ENCODE measurements at regions not wholly inside any gene's neighbourhood (a gene's known extent, or its start where the extent isn't known, plus 50 kb on each side); places are given as distances from the start of the nearest gene placed in this dataset.

DNA sequence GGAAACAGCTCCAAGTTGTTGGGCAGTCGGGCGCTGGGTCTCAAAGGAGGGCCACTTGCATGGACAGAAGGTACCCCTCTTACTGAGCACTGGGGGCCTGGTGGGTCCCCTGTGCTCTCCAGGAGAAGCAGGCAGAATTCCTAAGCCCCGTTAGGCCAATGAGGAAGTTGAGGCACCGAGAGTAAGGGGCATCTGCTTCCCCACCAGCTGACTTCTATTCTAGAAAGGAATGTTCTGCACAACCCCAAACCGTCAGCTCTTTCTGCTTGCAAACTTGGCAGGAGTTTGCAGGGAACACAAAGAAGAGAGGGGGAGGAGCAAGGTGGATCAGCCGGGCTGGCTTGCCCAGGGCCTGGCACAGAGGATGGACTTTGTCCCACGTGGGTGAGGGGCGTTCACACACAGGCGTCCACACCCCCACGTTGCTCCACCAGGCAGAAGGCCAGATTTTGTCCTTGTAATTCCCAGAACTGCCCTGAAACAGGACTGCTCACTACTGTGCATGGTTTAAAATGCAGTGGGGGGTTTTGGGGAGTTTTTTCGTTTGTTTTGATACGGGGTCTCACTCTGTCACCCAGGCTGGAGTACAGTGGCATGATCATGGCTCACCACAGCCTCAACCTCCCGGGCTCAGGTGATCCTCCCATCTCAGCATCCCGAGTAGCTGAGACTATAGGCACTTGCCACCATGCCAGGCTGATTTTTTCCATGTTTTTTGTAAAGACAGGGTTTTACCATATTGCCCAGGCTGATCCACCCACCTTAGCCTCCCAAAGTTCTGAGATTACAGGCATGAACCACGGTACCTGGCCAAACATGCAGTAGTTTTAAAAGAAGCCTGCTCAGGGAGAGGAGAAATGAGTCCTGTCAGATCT, 93.3 kb downstream of the SNX5 start:
- ChIA-PET POLR2A (interaction anchor here (0.5 to 2.0 kb wide), 2 partner anchors 193 to 209 kb away, joined by 5 to 6 read pairs; partner anchors contain the start of gene RRBP1), CTCF (interaction anchor here (0.9 to 2.6 kb wide), 5 partner anchors 9 to 194 kb away, joined by 3 to 12 read pairs (median 5); partner anchors contain the start of gene RRBP1)
- H3K9me3 ChIP-seq, result no peaks in the 10 kb centered on the region
- TF ChIP-seq, protein P1, sequence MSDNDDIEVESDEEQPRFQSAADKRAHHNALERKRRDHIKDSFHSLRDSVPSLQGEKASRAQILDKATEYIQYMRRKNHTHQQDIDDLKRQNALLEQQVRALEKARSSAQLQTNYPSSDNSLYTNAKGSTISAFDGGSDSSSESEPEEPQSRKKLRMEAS (IDR thresholded peaks at IDR 0.05), result no peak
- TF ChIP-seq, protein P2, sequence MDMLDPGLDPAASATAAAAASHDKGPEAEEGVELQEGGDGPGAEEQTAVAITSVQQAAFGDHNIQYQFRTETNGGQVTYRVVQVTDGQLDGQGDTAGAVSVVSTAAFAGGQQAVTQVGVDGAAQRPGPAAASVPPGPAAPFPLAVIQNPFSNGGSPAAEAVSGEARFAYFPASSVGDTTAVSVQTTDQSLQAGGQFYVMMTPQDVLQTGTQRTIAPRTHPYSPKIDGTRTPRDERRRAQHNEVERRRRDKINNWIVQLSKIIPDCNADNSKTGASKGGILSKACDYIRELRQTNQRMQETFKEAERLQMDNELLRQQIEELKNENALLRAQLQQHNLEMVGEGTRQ (IDR thresholded peaks at IDR 0.05), result 0 out of 2 replicates have a peak, but pooled peaks have one; percentile 32
- H3K4me3 ChIP-seq, result no peak overlapping the region
- ATAC-seq (peak; percentile 57 to 75; a peak in 4 of 6 replicates), DNase-seq (ENCODE audit: low read depth in 1 of 2, low spot score in 1 of 2) (peak in 1 of 2 experiments; percentile 69), FAIRE-seq (no peak)
- peak overlapping the region; percentile 57 to 65 for H3K27ac ChIP-seq
- WGBS (ENCODE audit: missing lambda C conversion rate), result 29% methylated on average over 15 of the region's 15 CpGs
- peaks cover 29% of the 10 kb centered on the region for H3K4me1 ChIP-seq
- H3K4me2 ChIP-seq, result peak overlapping the region; percentile 66

DNA sequence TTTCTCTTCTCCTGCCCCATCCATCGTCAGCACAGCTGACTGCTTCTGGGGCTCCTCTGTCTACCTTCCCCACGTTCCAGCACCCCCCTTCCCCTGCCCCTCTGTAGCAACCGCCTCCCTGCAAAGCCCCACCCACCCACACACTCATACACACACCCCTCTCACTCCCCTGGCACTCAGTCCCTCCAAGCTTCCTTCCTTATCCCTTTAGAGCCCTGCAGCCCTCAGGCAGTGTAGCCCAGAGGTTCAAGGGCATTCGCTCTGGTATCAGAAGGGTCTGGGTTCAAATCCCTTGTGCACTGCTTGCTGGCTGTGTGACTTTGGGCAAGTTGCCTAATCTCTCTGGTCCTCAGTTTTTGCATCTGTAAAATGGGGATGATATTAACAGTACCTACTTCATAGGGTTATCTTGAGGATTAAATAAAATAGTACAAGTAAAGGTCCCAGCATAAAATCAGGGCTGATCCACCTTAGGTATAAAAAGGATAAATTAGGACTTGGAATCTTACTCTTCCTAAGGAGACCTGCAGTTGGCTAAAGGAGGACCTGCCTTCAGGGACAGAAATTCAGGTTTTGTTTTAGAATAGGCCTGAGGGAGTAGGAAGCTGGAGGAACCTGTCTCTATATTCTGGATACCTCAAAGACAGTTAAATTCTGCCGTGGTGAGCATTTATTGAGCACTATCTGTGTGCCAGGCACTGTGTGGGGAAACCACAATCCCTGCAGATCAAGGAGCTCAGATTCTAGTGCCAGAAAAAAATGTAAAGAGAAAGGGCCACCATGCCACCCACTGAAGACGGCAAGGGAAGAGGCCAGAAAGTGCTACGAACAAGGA, 94.1 kb downstream of the SNX5 start:
- H3K4me3 ChIP-seq, result no peak overlapping the region
- DNase-seq (ENCODE audit: low read depth in 1 of 2, low spot score in 1 of 2) (no peak), ATAC-seq (peak; percentile 43 to 60; a peak in 5 of 6 replicates), FAIRE-seq (no peak)
- TF ChIP-seq RFX5 (IDR thresholded peaks at IDR 0.05) (no peak), JUN (IDR thresholded peaks at IDR 0.05) (no peak), CEBPB (IDR thresholded peaks at IDR 0.05) (no peak), KDM1A (IDR thresholded peaks at IDR 0.05; ENCODE audit: low read depth) (peak; percentile 87), BHLHE40 (IDR thresholded peaks at IDR 0.05; ENCODE audit: low read depth, low read length) (no peak), TP53 (CRISPR knock-in tag; IDR thresholded peaks at IDR 0.05) (no peak), HDAC2 (IDR thresholded peaks at IDR 0.05) (peak; percentile 76; the same call in 1 of the 2 replicates), MAFK (IDR thresholded peaks at IDR 0.05; ENCODE audit: partially characterized antibody) (peak; percentile 20), RNF2 (IDR thresholded peaks at IDR 0.05; ENCODE audit: borderline replicate concordance, low read depth) (no peak), PHF8 (IDR thresholded peaks at IDR 0.05; ENCODE audit: borderline replicate concordance, low read depth) (no peak), ZFP36 (IDR thresholded peaks at IDR 0.05; ENCODE audit: borderline replicate concordance, partially characterized antibody) (no peak), NFE2L2 (conservative IDR thresholded peaks at IDR 0.05; ENCODE audit: low read length) (no peak), FOXS1 (CRISPR knock-in tag; IDR thresholded peaks at IDR 0.05) (no peak), CHD4 (IDR thresholded peaks at IDR 0.05; ENCODE audit: borderline replicate concordance) (peak; percentile 93; the same call in 1 of the 2 replicates), MAZ (IDR thresholded peaks at IDR 0.05; ENCODE audit: borderline replicate concordance, low read depth, low read length) (no peak)
- TF ChIP-seq, protein P3, sequence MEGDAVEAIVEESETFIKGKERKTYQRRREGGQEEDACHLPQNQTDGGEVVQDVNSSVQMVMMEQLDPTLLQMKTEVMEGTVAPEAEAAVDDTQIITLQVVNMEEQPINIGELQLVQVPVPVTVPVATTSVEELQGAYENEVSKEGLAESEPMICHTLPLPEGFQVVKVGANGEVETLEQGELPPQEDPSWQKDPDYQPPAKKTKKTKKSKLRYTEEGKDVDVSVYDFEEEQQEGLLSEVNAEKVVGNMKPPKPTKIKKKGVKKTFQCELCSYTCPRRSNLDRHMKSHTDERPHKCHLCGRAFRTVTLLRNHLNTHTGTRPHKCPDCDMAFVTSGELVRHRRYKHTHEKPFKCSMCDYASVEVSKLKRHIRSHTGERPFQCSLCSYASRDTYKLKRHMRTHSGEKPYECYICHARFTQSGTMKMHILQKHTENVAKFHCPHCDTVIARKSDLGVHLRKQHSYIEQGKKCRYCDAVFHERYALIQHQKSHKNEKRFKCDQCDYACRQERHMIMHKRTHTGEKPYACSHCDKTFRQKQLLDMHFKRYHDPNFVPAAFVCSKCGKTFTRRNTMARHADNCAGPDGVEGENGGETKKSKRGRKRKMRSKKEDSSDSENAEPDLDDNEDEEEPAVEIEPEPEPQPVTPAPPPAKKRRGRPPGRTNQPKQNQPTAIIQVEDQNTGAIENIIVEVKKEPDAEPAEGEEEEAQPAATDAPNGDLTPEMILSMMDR (IDR thresholded peaks at IDR 0.05), result no peak
- TF ChIP-seq, protein P4, sequence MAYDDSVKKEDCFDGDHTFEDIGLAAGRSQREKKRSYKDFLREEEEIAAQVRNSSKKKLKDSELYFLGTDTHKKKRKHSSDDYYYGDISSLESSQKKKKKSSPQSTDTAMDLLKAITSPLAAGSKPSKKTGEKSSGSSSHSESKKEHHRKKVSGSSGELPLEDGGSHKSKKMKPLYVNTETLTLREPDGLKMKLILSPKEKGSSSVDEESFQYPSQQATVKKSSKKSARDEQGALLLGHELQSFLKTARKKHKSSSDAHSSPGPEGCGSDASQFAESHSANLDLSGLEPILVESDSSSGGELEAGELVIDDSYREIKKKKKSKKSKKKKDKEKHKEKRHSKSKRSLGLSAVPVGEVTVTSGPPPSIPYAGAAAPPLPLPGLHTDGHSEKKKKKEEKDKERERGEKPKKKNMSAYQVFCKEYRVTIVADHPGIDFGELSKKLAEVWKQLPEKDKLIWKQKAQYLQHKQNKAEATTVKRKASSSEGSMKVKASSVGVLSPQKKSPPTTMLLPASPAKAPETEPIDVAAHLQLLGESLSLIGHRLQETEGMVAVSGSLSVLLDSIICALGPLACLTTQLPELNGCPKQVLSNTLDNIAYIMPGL (CRISPR knock-in tag; IDR thresholded peaks at IDR 0.05; ENCODE audit: borderline replicate concordance), result no peak
- H3K4me1 ChIP-seq, result peaks cover 29% of the 10 kb centered on the region
- H3K4me2 ChIP-seq, result peak overlapping the region; percentile 66
- 56% methylated on average over 7 of the region's 7 CpGs for WGBS (ENCODE audit: missing lambda C conversion rate)
- ChIA-PET CTCF (interaction anchor here (0.9 to 2.6 kb wide), 6 partner anchors 8 to 193 kb away, joined by 3 to 12 read pairs (median 5); partner anchors contain the start of gene RRBP1), POLR2A (interaction anchor here (0.5 to 2.0 kb wide), 3 partner anchors 192 to 208 kb away, joined by 3 to 6 read pairs (median 5); partner anchors contain the start of gene RRBP1)
- H3K9me3 ChIP-seq, result no peaks in the 10 kb centered on the region
- peak overlapping the region; percentile 57 to 65 for H3K27ac ChIP-seq
